Thyroid gland (tissue), 4 donors: ENCODE measurements at regions not wholly inside any gene's neighbourhood (a gene's known extent, or its start where the extent isn't known, plus 50 kb on each side); places are given as distances from the start of the nearest gene placed in this dataset.
"Not testable (repeated sequence)": the region's sequence is repeated elsewhere in the genome, so short reads cannot be mapped to it uniquely, and the experiment has no call there.

Experiments used
- DNase-seq, 2 donors: peaks; one replicate each; pipeline ENCODE4 v3.0.0-alpha.2; 2019
- H3K27ac ChIP-seq, 3 donors: fragments of 200-600 bp; sonication (generic); 1 replicate in 2 of 3; 2 replicates in 1 of 3; pipeline ENCODE4 v1.5.1; 2016 to 2019; ENCODE audit warnings: mild to moderate bottlenecking in 1 of 3, moderate library complexity in 1 of 3
- H3K27me3 ChIP-seq: fragments of 200-600 bp; sonication (generic); one replicate; pipeline ENCODE4 v1.5.1; 2019
- H3K36me3 ChIP-seq, 2 donors: fragments of 200-600 bp; sonication (generic); one replicate each; pipeline ENCODE4 v1.5.1; 2016 to 2019
- H3K4me1 ChIP-seq, 2 donors: fragments of 200-600 bp; sonication (generic); one replicate each; pipeline ENCODE4 v1.5.1; 2017 to 2019
- H3K4me3 ChIP-seq, 3 donors: fragments of 200-600 bp; sonication (generic); replicated peaks in 1 of 3; 1 replicate in 2 of 3; 2 replicates in 1 of 3; pipeline ENCODE4 v1.5.1; 2016; ENCODE audit warnings: mild to moderate bottlenecking in 1 of 3
- H3K9me3 ChIP-seq: fragments of 200-600 bp; sonication (generic); one replicate; pipeline ENCODE4 v1.5.1; 2017
- POLR2A ChIP-seq, 2 donors: fragments of 450-650 bp; IDR thresholded peaks; one replicate each; pipeline ENCODE4 v1.6.1; 2017; ENCODE audit warnings: antibody characterized with exemption in 2 of 2, mild to moderate bottlenecking in 2 of 2, moderate library complexity in 1 of 2
- WGBS, 2 donors: methylation state at CpG; one replicate each; pipeline ENCODE4 v1.1.5; 2017; 5-methylcytosine and 5-hydroxymethylcytosine counted together
- intact Hi-C: fragments of 100-400 bp; cut with DNase I; formaldehyde crosslinking; loops from one replicate; pipeline ENCODE4 v1.15.1; 2023
- TF ChIP-seq, protein P1 (sequence below), 6 experiments: fragments of 200-600 bp in 3 of 6; fragments of 450-650 bp in 3 of 6; sonication (generic) in 3 of 6; IDR thresholded peaks; one replicate each; pipeline ENCODE4 v1.5.1; 2016 to 2019; ENCODE audit warnings: antibody characterized with exemption in 6 of 6, mild to moderate bottlenecking in 2 of 6, inconsistent platforms in 1 of 6, moderate library complexity in 1 of 6

DNA sequence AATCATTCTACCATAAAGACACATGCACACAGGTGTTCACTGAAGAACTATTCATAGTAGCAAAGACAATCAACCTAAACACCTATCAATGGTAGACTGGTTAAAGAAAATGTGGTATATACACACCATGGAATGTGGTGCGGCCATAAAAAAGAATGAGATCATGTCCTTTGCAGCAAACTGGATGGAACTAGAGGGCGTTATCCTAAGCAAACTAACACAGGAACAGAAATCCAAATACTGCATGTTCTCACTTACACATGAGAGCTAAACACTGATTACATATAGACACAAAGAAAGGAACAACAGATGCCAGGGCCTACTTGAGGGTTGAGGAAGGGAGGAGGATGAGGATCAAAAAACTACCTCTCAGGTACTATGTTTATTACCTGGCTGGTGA is 103.8 kb downstream of the DRD1 start:
- Histone ChIP-seq H3K27ac (no peak overlapping the region), H3K36me3 (no peaks in the 10 kb centered on the region), H3K4me1 (no peaks in the 10 kb centered on the region), H3K27me3 (no peaks in the 10 kb centered on the region), H3K4me3 (no peak overlapping the region), H3K9me3 (no peaks in the 10 kb centered on the region)
- DNase-seq, result no peak
- intact Hi-C loops, result no loop called here
- TF ChIP-seq, protein P1, sequence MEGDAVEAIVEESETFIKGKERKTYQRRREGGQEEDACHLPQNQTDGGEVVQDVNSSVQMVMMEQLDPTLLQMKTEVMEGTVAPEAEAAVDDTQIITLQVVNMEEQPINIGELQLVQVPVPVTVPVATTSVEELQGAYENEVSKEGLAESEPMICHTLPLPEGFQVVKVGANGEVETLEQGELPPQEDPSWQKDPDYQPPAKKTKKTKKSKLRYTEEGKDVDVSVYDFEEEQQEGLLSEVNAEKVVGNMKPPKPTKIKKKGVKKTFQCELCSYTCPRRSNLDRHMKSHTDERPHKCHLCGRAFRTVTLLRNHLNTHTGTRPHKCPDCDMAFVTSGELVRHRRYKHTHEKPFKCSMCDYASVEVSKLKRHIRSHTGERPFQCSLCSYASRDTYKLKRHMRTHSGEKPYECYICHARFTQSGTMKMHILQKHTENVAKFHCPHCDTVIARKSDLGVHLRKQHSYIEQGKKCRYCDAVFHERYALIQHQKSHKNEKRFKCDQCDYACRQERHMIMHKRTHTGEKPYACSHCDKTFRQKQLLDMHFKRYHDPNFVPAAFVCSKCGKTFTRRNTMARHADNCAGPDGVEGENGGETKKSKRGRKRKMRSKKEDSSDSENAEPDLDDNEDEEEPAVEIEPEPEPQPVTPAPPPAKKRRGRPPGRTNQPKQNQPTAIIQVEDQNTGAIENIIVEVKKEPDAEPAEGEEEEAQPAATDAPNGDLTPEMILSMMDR (IDR thresholded peaks at IDR 0.05), result no peak
- TF ChIP-seq POLR2A (IDR thresholded peaks at IDR 0.05), result no peak
- 69 to 72% methylated on average over 2 of the region's 2 CpGs for WGBS, 2 donors

DNA sequence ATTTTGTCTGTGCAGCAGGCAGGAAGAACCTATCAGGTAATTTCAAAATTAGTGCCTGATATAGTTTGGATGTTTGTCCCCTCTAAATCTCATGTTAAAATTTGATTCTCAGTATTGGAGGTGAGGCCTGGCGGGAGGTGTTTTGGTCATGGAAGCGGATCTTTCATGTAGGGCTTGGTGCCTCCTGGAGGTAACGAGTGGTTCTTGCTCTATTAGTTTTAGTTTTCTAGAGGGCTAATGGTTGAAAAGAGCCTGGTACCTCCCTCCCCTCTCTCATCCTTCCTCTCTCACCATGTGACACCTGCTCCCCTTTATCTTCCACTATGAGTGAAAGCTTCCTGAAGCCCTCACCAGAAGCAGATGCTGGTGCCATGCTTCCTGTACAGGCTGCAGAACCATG is 106.3 kb downstream of the DRD1 start:
- TF ChIP-seq, protein P1 (IDR thresholded peaks at IDR 0.05), result no peak
- TF ChIP-seq POLR2A (IDR thresholded peaks at IDR 0.05), result no peak
- no peak for DNase-seq
- Histone ChIP-seq H3K27me3 (no peaks in the 10 kb centered on the region), H3K27ac (no peak overlapping the region), H3K4me3 (no peak overlapping the region), H3K9me3 (no peaks in the 10 kb centered on the region), H3K4me1 (no peaks in the 10 kb centered on the region), H3K36me3 (no peaks in the 10 kb centered on the region)
- intact Hi-C loops, result no loop called here
- 85 to 90% methylated on average over 3 of the region's 3 CpGs for WGBS, 2 donors

DNA sequence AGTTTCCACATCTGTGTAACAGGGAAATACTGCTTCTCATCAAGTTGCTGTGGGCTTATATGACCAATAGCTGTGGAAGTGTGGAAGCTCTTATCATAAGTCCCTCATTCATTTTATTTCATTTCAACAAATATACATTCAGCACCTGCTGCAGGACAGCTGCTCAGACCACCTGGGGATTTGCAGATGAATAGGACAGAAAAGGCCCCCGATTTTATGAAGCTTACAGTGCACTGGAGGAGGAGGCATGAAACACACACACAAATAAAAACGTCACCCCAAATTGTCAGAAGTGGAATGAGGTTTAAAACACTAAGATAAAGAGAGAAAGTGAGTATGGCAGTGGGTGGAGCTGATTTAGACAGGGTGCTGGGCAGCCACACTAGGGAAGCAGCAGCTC is 107.2 kb downstream of the DRD1 start:
- Histone ChIP-seq H3K4me3 (no peak overlapping the region), H3K36me3 (no peaks in the 10 kb centered on the region), H3K27ac (no peak overlapping the region), H3K9me3 (no peaks in the 10 kb centered on the region), H3K27me3 (no peaks in the 10 kb centered on the region), H3K4me1 (no peaks in the 10 kb centered on the region)
- TF ChIP-seq, protein P1 (IDR thresholded peaks at IDR 0.05), result no peak
- no peak for TF ChIP-seq POLR2A (IDR thresholded peaks at IDR 0.05)
- intact Hi-C loops, result no loop called here
- DNase-seq, result no peak
- 37 to 48% methylated on average over 2 of the region's 2 CpGs for WGBS, 2 donors

- intact Hi-C loops, result no loop called here
- no peak overlapping the region for H3K27ac ChIP-seq
- H3K9me3 ChIP-seq, result no peaks in the 10 kb centered on the region
- TF ChIP-seq, protein P1 (IDR thresholded peaks at IDR 0.05), result no peak
- TF ChIP-seq POLR2A (IDR thresholded peaks at IDR 0.05), result no peak
- 60 to 64% methylated on average over 5 of the region's 5 CpGs for WGBS, 2 donors
- no peaks in the 10 kb centered on the region for H3K36me3 ChIP-seq
- no peaks in the 10 kb centered on the region for H3K27me3 ChIP-seq
- no peak overlapping the region for H3K4me3 ChIP-seq
- H3K4me1 ChIP-seq, result no peaks in the 10 kb centered on the region
- no peak for DNase-seq
Observed at GRCh38 chr5:175335691-175336090, 108.3 kb downstream of the DRD1 start.

DNA sequence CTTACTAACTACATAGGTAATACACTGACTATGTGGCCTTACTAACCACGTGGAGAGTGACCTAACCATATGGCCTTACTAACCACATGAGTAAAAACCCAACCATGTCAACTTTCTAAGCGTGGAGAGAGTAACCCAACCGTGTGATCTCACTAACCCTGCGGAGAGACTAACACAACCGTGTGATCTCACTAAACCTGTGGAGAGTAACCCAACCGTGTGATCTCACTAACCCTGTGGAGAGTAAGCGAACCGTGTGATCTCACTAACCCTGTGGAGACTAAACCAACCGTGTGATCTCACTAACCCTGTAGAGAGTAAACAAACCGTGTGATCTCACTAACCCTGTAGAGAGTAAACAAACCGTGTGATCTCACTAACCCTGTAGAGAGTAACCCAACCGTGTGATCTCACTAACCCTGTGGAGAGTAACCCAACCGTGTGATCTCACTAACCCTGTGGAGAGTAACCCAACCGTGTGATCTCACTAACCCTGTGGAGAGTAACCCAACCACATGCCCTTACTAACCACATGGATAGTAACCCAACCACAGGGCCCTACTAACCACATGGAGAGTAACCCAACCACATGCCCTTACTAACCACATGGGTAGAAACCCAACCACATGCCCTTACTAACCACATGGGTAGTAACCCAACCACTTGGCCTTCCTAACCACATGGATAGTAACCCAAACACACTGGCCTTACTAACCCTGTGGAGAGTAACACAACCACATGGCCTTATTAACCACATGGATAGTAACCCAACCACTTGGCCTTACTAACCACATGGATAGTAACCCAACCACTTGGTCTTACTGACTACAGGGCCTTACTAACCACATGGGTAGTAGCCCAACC is 112.6 kb downstream of the DRD1 start:
- H3K36me3 ChIP-seq, H3K27me3 ChIP-seq, H3K4me3 ChIP-seq, DNase-seq, H3K9me3 ChIP-seq, H3K27ac ChIP-seq, H3K4me1 ChIP-seq, intact Hi-C loops: not testable (repeated sequence)
- 37 to 45% methylated on average over 12 to 14 of the region's 14 CpGs for WGBS, 2 donors
